GM23248 (cell line): ENCODE measurements at regions not wholly inside any gene's neighbourhood (a gene's known extent, or its start where the extent isn't known, plus 50 kb on each side); places are given as distances from the start of the nearest gene placed in this dataset.
A peak's percentile ranks its signal among the peaks of the same experiment; 100 is the strongest.

Experiments used
- DNase-seq: peaks from one replicate; pipeline ENCODE4 v3.0.0-alpha.2; 2015
- H2AFZ ChIP-seq: fragments of 200-600 bp; sonication (generic); 2 replicates; pipeline ENCODE4 v1.6.1; 2016; ENCODE audit warnings: antibody characterized with exemption
- H3F3A ChIP-seq: fragments of 200-600 bp; sonication (generic); 2 replicates; pipeline ENCODE4 v1.6.1; 2016; ENCODE audit warnings: mild to moderate bottlenecking, antibody characterized with exemption, mixed run types; ENCODE audit not compliant: insufficient read depth
- H3K27ac ChIP-seq: fragments of 200-600 bp; sonication (generic); 2 replicates; pipeline ENCODE4 v1.5.1; 2016; ENCODE audit warnings: mild to moderate bottlenecking
- H3K27me3 ChIP-seq: fragments of 200-600 bp; sonication (generic); replicated peaks from 2 replicates; pipeline ENCODE4 v1.6.1; 2016; ENCODE audit warnings: mild to moderate bottlenecking; ENCODE audit not compliant: insufficient read depth
- H3K36me3 ChIP-seq: fragments of 200-600 bp; sonication (generic); 2 replicates; pipeline ENCODE4 v1.6.1; 2016; ENCODE audit warnings: low read depth, mild to moderate bottlenecking
- H3K4me1 ChIP-seq: fragments of 200-600 bp; sonication (generic); 2 replicates; pipeline ENCODE4 v1.6.1; 2016; ENCODE audit warnings: mild to moderate bottlenecking; ENCODE audit not compliant: insufficient read depth
- H3K4me2 ChIP-seq: fragments of 200-600 bp; sonication (generic); one replicate; pipeline ENCODE4 v1.6.1; 2016; ENCODE audit warnings: mild to moderate bottlenecking; ENCODE audit not compliant: unreplicated experiment
- H3K4me3 ChIP-seq: fragments of 200-600 bp; sonication (generic); 2 replicates; pipeline ENCODE4 v1.5.1; 2016; ENCODE audit warnings: mild to moderate bottlenecking
- H3K79me2 ChIP-seq: fragments of 200-600 bp; sonication (generic); 2 replicates; pipeline ENCODE4 v1.6.1; 2016; ENCODE audit warnings: mild to moderate bottlenecking; ENCODE audit not compliant: insufficient read depth
- H3K9ac ChIP-seq: fragments of 200-600 bp; sonication (generic); 2 replicates; pipeline ENCODE4 v1.6.1; 2016; ENCODE audit warnings: mild to moderate bottlenecking
- H3K9me2 ChIP-seq: fragments of 200-600 bp; sonication (generic); 2 replicates; pipeline ENCODE4 v1.6.1; 2016; ENCODE audit warnings: mixed run types, mild to moderate bottlenecking, moderate library complexity; ENCODE audit not compliant: insufficient read depth
- H3K9me3 ChIP-seq: fragments of 200-600 bp; sonication (generic); one replicate; pipeline ENCODE4 v1.6.1; 2017; ENCODE audit warnings: low read depth
- H4K20me1 ChIP-seq: fragments of 200-600 bp; sonication (generic); 2 replicates; pipeline ENCODE4 v1.6.0; 2016; ENCODE audit not compliant: insufficient read depth
- EZH2 ChIP-seq: fragments of 200-600 bp; sonication (generic); IDR thresholded peaks from 2 replicates; pipeline ENCODE4 v1.6.1; 2018; ENCODE audit warnings: antibody characterized with exemption, mild to moderate bottlenecking; ENCODE audit not compliant: insufficient read depth, poor library complexity, severe bottlenecking
- EZH2phosphoT487 ChIP-seq: fragments of 200-600 bp; sonication (generic); IDR thresholded peaks from 2 replicates; pipeline ENCODE4 v1.6.1; 2018; ENCODE audit warnings: antibody characterized with exemption, moderate library complexity, mild to moderate bottlenecking, low read depth; ENCODE audit not compliant: insufficient read depth
- WGBS, 2 experiments: methylation state at CpG; one replicate each; pipeline ENCODE4 v1.1.6; 2015 to 2017; ENCODE audit warnings: low lambda C conversion rate in 2 of 2, low coverage in 1 of 2; ENCODE audit errors: missing lambda C conversion rate in 2 of 2; 5-methylcytosine and 5-hydroxymethylcytosine counted together
- in situ Hi-C: fragments of 300-500 bp; cut with MboI; formaldehyde crosslinking; loops from 2 replicates; pipeline ENCODE4 v1.15.0; 2020

- Histone ChIP-seq H3K79me2 (no peaks in the 10 kb centered on the region), H3K27ac (no peak overlapping the region), H3K4me2 (no peak overlapping the region), H3K9me2 (no peaks in the 10 kb centered on the region), H3K4me1 (no peaks in the 10 kb centered on the region), H4K20me1 (no peaks in the 10 kb centered on the region), H3K9ac (no peak overlapping the region), H3K36me3 (no peaks in the 10 kb centered on the region), H3K4me3 (no peak overlapping the region), H3F3A (no peaks in the 10 kb centered on the region), H2AFZ (no peak overlapping the region), H3K9me3 (no peaks in the 10 kb centered on the region), H3K27me3 (no peaks in the 10 kb centered on the region)
- TF ChIP-seq EZH2phosphoT487, result no peak
- TF ChIP-seq EZH2, result no peak
- DNase-seq, result no peak
- in situ Hi-C loops, result no loop called here
- WGBS, 2 experiments, result 15 to 25% methylated on average over 6 of the region's 6 CpGs
Measured at GRCh38 chr5:129392681-129393080, 67.4 kb upstream of the ADAMTS19 start.

DNA sequence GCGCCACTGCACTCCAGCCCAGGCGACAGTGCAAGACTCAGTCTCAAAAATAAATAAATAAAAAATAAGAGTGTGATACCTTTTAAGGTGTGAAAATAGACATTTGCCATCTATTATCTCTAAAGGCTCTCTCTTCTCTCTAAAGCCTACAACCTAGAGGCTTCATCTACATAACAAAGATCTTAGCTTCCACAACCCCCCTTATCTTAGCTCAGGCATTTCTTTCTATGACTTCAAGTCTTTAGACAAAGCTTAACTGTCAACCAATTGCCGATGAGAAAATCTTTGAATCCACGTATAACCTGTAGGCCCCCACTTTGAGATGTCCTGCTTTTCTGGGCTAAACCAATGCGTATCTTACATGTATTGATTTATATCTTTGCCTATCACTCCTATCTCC is 64.9 kb upstream of the ADAMTS19 start:
- H3K9me3 ChIP-seq, result no peaks in the 10 kb centered on the region
- in situ Hi-C loops, result no loop called here
- H3K9ac ChIP-seq, result no peak overlapping the region
- no peak overlapping the region for H3K27ac ChIP-seq
- TF ChIP-seq EZH2phosphoT487 (no peak), EZH2 (no peak)
- no peaks in the 10 kb centered on the region for H3K27me3 ChIP-seq
- no peaks in the 10 kb centered on the region for H3F3A ChIP-seq
- H4K20me1 ChIP-seq, result no peaks in the 10 kb centered on the region
- no peaks in the 10 kb centered on the region for H3K36me3 ChIP-seq
- H3K4me1 ChIP-seq, result no peaks in the 10 kb centered on the region
- H3K4me2 ChIP-seq, result no peak overlapping the region
- no peak for DNase-seq
- no peaks in the 10 kb centered on the region for H3K79me2 ChIP-seq
- no peaks in the 10 kb centered on the region for H3K9me2 ChIP-seq
- H2AFZ ChIP-seq, result no peak overlapping the region
- H3K4me3 ChIP-seq, result no peak overlapping the region
- 42 to 50% methylated on average over 5 of the region's 5 CpGs for WGBS, 2 experiments

GRCh38 chr5:129398026-129398678 is 61.9 kb upstream of the ADAMTS19 start:
- Histone ChIP-seq H3K4me2 (no peak overlapping the region), H3K9ac (no peak overlapping the region), H3K79me2 (no peaks in the 10 kb centered on the region), H4K20me1 (no peaks in the 10 kb centered on the region), H3K9me2 (no peaks in the 10 kb centered on the region), H3K27me3 (no peaks in the 10 kb centered on the region), H3K36me3 (no peaks in the 10 kb centered on the region), H3K4me3 (no peak overlapping the region), H2AFZ (no peak overlapping the region), H3K4me1 (no peaks in the 10 kb centered on the region), H3F3A (no peaks in the 10 kb centered on the region), H3K27ac (no peak overlapping the region), H3K9me3 (no peaks in the 10 kb centered on the region)
- TF ChIP-seq EZH2phosphoT487, result no peak
- TF ChIP-seq EZH2, result no peak
- in situ Hi-C loops, result no loop called here
- no peak for DNase-seq
- 24 to 37% methylated on average over 1 of the region's 1 CpG for WGBS, 2 experiments

DNA sequence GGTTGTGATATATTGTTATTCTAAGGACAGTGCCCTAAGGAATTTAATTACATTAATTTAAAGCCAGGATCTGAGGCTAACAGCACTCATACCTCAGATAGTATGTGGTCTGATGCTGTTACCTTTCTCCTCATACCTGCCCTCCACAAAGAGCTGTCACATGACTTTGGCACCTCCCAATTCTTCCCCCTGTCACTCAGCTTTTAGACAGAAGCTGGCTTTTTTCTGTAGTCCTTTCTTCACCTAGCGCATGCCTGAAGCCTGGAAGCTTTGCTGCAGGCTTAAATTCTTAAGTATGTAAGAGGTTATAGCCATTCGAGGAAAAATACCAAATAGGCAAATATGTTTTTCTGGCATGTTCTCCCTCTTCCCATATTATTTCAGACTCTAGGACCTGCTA is 61.0 kb upstream of the ADAMTS19 start:
- Histone ChIP-seq H3K36me3 (no peaks in the 10 kb centered on the region), H3K9me2 (no peaks in the 10 kb centered on the region), H3K4me3 (no peak overlapping the region), H3K9ac (no peak overlapping the region), H2AFZ (no peak overlapping the region), H3K9me3 (no peaks in the 10 kb centered on the region), H3K79me2 (no peaks in the 10 kb centered on the region), H3K4me1 (no peaks in the 10 kb centered on the region), H3K4me2 (no peak overlapping the region), H3K27me3 (no peaks in the 10 kb centered on the region), H4K20me1 (no peaks in the 10 kb centered on the region), H3F3A (no peaks in the 10 kb centered on the region), H3K27ac (no peak overlapping the region)
- TF ChIP-seq EZH2 (no peak), EZH2phosphoT487 (no peak)
- no peak for DNase-seq
- in situ Hi-C loops, result no loop called here
- 29 to 37% methylated on average over 2 of the region's 2 CpGs for WGBS, 2 experiments

- in situ Hi-C loops, result no loop called here
- peak; percentile 6 for DNase-seq
- peak overlapping the region; percentile 37 for H3K4me2 ChIP-seq
- 2 to 4% methylated on average over 5 of the region's 5 CpGs for WGBS, 2 experiments
- no peak overlapping the region for H3K9ac ChIP-seq
- no peaks in the 10 kb centered on the region for H3K4me1 ChIP-seq
- H4K20me1 ChIP-seq, result no peaks in the 10 kb centered on the region
- H2AFZ ChIP-seq, result no peak overlapping the region
- H3K27ac ChIP-seq, result no peak overlapping the region
- H3K9me3 ChIP-seq, result no peaks in the 10 kb centered on the region
- H3K36me3 ChIP-seq, result no peaks in the 10 kb centered on the region
- no peak for TF ChIP-seq EZH2phosphoT487
- TF ChIP-seq EZH2, result no peak
- H3K4me3 ChIP-seq, result no peak overlapping the region
- no peaks in the 10 kb centered on the region for H3F3A ChIP-seq
- H3K9me2 ChIP-seq, result no peaks in the 10 kb centered on the region
- H3K27me3 ChIP-seq, result no peaks in the 10 kb centered on the region
- no peaks in the 10 kb centered on the region for H3K79me2 ChIP-seq
Measured at GRCh38 chr5:129400395-129400983, 59.6 kb upstream of the ADAMTS19 start.
